HG02973 (cell line): ENCODE measurements at regions not wholly inside any gene's neighbourhood (a gene's known extent, or its start where the extent isn't known, plus 50 kb on each side); places are given as distances from the start of the nearest gene placed in this dataset.

Experiments used
- ATAC-seq: cut with Tn5 transposase; IDR thresholded peaks from one replicate; pipeline ENCODE4 v1.9.1; 2021; ENCODE audit warnings: moderate library complexity; ENCODE audit not compliant: unreplicated experiment

- no peak for ATAC-seq
Observed at GRCh38 chrX:13151828-13152517, 107.6 kb upstream of the FAM9C start.

GRCh38 chrX:13149702-13150350, 105.4 kb upstream of the FAM9C start:
- no peak for ATAC-seq

DNA sequence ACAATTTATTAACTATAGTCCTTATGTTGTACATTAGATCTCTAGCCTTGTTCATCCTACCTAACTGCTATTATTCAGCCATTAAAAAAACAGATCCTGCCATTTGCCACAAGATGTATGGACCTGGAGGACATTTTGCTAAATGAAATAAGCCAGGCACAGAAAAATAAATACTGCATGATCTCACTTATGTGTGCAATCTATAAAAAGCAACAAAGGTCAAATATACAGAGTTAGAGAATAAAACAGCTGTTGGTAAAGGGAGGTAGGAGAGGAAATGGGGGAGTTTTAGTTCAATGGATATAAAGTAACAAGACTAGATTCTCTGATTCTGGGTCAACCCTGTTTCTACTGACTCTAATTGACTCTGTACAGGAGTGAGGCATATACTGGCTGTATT, 103.3 kb upstream of the FAM9C start:
- ATAC-seq = no peak

DNA sequence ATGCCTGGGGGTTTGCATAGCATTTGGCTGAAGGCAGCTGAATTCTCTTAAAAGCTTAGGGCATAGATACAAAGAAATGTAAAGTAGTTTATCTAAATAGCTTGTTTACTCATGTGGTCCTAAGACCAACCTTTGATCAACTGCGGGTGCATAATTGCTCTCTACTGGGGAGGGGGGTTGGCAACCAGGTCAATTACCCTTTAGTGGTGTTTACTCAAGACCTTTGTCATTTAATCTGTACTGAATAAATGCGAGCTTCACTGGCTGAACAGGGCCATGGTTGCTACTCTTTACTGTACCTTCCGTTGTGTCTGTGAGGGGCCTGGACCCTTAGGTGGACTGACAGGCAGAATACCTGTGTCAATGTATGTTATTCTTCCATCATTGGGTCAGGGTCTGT, 102.7 kb upstream of the FAM9C start:
- ATAC-seq = no peak

GRCh38 chrX:13144927-13145655, 100.7 kb upstream of the FAM9C start:
- no peak for ATAC-seq

DNA sequence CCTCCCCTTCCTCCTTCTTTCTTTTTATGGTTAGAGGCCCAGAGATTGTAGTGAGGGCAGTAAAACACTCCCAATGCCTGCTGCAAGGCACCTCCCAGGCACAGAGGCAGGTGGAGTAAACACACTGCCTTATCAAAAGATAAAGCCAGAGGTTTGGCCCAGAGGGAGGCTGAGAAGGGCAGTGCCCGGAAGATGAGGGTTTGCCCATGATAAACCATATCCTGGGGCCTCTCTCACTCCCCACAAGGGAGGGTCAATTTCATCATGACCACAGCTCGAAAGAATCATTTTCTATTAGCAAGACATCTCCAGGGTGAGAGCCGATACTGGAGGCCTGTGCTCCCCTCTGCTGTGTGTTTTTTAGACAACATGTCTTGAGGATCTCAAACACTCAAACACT, 98.5 kb upstream of the FAM9C start:
- ATAC-seq = no peak

GRCh38 chrX:13140007-13140406, 95.6 kb upstream of the FAM9C start:
- no peak for ATAC-seq

GRCh38 chrX:13131396-13132137, 87.1 kb upstream of the FAM9C start:
- no peak for ATAC-seq

- ATAC-seq = no peak
Observed at GRCh38 chrX:13130816-13131215, 86.4 kb upstream of the FAM9C start.

DNA sequence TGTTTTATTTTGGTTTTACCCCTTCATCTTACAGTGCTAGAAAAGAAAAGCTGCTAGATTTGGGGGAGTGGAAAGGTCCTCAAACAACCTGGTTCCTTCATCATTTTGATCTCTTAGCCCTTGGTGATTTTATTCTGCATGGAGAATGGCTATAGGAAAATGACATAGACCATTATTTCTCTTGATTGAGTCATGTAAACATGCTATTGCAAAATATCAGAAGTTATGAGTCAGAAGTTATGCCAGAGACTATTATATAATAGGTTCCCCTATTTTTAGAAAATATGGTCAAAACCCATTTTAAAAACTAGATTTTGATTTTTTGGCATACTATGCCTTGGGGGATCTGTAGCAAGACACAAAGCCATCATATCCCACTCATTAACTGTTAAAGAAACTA, 83.7 kb upstream of the FAM9C start:
- ATAC-seq = no peak

GRCh38 chrX:13126775-13127174, 82.4 kb upstream of the FAM9C start:
- no peak for ATAC-seq

- ATAC-seq = no peak
Observed at GRCh38 chrX:13125188-13125587, 80.8 kb upstream of the FAM9C start.

- ATAC-seq = no peak
Observed at GRCh38 chrX:13123857-13124345, 79.5 kb upstream of the FAM9C start.

- no peak for ATAC-seq
Observed at GRCh38 chrX:13123247-13123856, 78.9 kb upstream of the FAM9C start.

- no peak for ATAC-seq
Observed at GRCh38 chrX:13121020-13121555, 76.7 kb upstream of the FAM9C start.

- no peak for ATAC-seq
Observed at GRCh38 chrX:13120017-13120416, 75.6 kb upstream of the FAM9C start.

DNA sequence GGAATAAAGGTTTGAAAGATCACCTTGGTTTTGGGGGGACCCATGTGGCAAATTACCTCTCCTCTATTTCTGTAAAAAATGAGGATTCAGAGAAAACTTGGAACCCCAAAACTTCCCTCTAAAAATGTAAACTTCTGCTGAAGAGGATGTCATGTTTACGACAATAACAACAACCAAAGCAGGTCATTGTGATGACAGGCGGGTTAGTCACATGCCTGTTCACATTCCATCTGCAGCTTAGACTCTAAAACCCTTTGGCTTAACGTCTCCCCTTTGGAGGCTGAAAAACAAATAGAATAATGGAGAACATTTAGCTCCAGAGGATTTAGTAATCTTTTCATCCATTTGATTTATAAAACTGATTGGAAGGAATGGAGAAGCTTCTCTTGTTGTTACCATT, 75.0 kb upstream of the FAM9C start:
- no peak for ATAC-seq

DNA sequence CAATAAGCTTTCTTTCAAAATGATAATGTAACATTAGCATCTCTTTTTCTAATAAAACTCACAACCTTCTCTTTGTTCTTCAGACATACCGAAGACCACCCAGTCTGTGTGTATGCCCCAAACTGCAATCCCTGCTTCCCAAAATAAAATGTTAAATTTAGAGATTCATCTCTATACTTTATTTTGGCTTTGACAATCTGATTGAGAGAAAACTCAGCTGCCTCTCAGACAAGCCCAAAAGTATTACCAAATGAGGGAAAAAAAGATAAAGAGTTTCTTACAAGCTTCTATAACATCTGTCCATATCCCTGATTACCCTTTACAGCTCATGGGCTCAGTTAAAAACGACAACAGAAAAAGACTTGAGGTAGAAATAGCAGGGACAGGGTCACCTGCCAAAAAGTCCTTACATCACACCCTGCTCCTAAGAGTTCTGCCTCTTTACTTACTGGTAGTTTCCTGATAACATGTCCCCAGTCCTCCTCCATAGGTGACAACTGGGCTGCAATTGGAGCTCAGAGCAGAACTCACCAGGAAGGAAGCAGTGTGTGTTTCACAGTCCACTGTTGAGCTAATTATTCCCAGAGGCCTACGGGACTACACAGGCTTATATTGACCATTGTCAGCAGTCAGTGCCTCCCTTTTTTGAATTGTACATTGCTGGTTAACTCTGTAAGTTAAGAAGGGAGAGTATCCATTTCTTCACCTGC, 70.9 kb upstream of the FAM9C start:
- no peak for ATAC-seq

- ATAC-seq = no peak
Observed at GRCh38 chrX:13112499-13112898, 68.1 kb upstream of the FAM9C start.
